Activated CD4-positive, alpha-beta T cell treated with anti-CD3 and anti-CD28 coated beads, Interleukin-2, amount 50 U/mL, for 24 hours (primary cell): ENCODE measurements at regions not wholly inside any gene's neighbourhood (a gene's known extent, or its start where the extent isn't known, plus 50 kb on each side); places are given as distances from the start of the nearest gene placed in this dataset.

Experiments used
- DNase-seq, 2 donors: peaks; one replicate each; pipeline ENCODE4 v3.0.0-alpha.2; 2020; ENCODE audit warnings: low read depth in 1 of 2, low spot score in 1 of 2

DNA sequence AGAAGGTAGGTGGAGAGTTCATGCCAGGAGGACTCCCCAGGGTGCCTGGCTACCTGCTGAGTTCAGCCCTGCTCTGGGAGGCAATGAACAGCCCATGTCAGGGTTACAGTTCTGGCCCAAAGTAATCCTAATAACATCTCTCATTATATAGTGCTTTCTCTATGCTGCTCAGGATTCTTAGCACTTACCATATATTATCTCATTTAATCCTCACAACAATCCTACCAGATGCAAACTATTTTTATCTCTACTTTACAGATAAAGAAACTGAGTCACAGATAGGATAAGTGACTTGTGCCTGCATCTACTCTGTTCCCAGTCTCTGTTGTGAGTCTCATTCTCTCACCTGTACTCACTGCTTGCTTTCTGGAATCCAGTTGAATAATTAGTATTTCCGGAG, 105.1 kb upstream of the NFE2L3 start:
- DNase-seq = no peak

DNA sequence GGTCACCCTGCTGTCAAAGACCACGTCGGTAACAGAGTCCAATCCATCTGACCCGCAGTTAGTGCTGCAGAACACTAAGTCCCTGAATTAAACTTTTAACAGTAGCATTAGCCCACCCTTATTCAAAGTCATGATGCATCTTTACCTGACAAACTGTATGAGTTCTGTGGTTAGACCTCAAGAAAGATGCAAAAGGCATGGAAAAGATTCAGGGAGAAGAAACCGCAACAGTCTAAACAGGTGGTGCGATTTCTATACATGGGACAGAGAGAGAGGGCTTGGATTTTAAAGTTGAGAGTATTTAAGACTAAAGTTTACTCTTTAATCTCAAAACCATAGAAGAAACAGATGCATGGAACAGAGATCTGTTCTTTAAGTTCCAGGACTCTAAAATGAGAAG, 103.3 kb upstream of the NFE2L3 start:
- no peak for DNase-seq

DNA sequence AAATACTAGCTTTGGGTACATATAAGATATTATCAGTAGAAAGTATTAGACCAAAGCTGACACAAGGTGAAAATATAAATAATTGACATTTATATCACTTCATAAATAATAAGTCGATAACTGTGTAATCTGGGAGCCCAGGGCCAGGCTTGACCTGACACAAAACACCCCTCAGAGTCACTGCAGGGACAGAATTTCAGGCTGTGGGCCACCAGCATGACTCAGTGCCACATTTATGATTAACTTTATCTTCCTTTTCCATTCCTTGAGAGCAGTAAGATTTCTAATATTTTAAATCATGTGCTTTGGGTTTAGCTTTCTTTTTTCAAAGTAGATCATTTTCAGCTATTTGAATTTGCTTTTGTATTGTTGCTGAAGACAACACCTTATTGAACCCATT, 102.9 kb upstream of the NFE2L3 start:
- DNase-seq = no peak

DNA sequence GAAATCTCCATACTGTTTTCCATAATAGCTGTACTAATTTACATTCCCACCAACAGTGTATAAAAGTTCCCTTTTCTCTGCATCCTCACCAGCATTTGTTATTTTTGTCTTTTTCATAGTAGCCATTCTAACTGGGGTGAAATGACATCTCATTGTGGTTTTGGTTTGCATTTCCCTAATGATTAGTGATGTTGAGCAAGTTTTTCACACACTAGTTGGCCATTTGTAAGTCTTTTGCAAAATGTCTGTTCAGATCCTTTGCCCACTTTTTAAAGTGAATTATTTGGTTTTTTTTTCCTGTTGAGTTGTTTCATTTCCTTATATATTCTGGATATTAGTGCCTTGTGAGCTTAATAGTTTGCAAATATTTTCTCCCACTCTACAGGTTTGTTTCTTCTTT, 101.0 kb upstream of the NFE2L3 start:
- DNase-seq = no peak

DNA sequence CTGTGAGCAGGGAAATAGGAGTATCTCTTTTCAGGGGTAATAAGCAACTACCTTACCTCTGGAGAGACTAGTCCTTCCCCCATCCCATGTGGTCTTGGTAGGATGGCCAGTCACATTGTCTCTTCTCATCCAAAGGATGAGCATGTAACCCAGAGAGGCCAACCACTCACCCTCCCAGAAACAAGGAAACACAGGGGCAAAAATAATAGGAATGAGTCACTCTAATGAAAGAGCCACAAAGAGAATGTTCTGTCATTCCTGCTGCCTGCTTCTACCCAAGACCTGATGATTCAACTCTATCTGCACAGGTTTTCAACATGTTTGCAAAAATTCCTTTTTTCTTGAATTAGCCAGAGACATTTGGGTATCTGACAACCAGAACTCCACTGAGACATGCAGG, 99.3 kb upstream of the NFE2L3 start:
- DNase-seq = no peak

DNA sequence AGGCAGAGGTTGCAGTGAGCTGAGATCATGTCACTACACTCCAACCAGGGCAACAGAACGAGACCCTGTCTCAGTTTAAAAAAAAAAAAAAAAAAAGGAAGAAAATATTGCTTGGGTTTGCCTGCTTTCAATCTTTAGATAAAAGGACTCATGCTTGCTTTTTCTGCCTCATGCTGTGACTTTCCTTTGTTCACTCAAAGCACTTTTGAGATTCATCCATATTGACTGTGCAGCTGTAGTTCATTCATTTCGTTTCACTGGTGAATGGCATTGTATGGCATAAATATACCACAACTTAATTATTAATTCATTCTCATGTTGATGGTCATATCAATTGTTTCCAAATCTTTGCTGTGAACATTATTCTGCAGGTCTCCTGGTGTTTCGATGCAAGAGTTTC, 97.6 kb upstream of the NFE2L3 start:
- no peak for DNase-seq

DNA sequence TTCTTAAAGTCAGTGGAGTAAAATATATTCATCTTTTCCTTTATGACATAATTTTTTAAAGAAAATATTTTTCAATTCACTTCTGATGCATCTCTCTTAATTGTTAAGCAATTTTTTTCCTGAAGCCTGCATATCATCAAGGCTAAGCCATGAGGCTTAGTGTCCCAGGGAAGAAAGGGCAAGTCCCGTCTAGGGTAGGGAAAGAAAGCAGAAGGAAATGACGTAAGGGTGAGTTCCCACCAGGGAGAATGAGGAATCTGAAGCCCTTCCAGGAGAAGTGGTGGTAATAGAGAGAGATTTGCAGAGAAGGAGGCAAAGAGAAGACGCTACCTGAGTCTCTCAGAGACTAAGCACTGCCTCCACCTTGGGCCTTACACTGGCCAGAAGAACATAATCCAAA, 96.8 kb upstream of the NFE2L3 start:
- no peak for DNase-seq

DNA sequence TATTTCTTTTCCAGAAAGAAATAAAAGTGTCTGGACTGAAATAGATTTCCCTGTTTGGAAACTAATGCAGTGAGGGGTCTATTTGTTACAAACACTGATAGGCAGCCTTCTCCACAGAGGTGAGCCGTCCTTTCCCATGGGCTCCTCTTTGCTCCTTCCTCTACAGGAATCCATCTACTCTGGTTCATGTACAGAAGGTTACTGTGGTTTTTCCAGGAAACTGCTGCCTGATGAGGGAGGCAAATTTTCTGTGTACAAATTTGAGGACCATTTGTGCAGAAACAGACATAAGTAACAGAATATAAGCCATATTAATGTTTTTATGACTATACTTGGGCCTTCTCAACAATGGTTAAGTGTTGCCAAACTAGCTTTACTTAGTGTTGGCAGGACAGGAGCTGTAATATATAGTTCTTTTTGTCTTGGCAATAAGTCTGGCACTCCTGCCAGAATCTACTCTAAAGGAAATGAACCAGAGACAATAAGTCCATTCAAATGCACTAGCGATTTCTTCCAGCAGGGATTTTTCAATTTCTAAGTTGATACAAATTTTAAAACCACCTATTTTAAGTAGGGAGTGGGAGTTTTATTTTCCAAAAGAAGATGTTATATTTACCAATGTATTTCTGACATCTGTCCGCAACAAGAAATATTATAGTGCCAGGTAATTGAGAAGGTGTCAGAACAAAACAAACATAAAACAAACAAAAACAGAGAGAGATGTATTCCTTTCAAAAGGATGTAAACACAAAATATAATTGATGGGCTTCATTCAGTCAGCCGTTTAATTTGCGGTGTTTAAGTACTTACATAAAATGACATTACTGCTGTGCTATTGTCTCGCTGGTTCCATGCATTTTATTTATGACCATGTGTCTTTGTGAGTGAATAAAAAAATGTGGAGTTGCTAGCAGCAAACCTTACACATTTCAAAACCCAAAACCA, 91.0 kb upstream of the NFE2L3 start:
- DNase-seq = no peak

DNA sequence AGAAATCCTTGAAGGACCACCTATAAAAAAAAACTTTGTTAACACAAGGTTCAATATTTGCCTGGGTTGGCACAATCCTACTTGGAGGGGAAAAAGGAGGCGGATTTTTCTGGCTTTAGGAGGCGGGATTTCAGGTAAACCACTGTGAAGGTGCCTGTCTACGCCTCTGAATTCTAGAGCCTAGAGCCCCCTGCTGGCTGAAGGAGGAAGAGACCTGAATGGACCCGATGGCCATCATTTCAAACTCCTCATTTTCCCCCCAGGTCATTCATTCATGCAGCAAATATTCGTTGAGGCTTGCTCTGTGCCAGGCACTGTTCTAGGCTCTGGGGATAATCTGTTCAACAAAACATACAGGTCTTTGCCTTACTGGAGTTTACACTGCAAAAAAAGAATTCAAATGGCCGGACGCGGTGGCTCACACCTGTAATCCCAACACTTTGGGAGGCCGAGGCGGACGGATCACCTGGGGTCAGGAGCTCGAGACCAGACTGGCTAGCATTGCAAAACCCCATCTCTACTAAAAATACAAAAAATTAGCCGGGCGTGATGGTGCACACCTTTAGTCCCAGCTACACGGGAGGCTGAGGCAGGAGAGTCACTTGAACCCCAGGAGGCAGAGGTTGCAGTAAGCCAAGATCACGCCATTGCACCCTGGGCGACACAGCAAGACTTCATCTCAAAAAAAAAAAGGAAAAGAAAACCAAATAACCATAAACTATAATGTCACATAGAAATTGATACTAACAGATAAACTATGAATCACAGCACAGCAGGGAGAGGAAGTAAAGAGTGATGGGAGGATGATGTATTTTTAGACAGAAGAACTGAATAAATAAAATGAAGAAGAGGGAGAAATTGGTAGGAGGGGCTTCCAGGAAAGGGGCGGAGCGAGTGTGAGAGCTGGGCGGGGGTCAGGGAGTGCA, 90.1 kb upstream of the NFE2L3 start:
- peak; percentile 39 to 57 for DNase-seq

DNA sequence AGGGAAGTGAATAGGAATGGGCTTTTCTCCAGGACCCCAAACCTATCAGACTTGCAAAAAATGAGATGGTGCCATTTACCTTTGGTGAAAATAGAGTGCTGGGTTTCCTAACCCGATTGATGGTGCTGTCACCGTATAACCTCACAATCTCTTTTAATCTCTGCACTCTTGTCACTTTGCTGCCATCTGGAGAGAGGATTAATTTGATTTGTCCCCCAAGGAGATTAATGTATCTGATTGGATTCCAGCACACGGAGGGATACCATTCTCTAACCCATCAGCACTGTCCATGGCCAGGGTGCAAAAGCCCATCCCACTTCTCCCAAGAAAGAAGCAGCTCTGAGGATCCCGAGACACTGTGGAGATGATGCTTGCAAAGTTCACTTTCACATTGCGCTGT, 86.3 kb upstream of the NFE2L3 start:
- no peak for DNase-seq

DNA sequence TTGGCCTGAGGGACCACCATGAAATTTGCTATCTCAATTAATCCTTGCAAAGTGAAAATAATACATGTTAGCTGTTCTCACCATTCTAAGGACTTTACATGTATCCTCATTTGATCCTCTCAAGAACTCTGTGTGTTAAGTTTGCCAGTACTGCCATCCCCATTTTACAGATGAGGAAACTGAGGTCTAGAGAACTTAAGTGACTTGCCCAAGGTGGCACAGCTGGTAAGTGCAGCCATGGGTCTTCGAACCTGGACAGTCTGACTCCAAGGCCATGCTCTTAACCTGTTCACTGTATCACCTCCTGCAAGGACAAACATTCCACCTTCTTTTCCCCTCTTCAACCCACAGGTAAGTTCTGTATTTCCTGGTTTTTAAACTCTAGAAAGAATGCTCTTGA, 85.3 kb upstream of the NFE2L3 start:
- no peak for DNase-seq

DNA sequence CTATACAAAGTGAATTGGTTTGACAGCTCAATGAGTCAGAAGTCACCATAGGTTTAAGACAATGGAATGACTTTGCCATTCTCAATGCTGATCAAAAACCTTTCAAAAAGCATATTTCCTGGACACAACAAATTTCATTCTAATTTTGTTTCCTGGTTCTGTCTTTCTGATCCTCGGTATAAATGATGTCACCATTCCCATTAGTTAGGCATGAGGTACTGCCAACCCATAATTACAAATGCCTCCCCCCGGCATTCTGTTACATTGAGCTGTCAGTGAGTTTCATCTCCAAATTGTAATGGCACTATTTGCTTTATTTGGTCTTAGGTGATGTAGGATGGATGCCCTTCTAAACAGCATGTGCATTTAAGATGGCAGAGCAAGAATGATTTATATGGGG, 81.7 kb upstream of the NFE2L3 start:
- DNase-seq = no peak

DNA sequence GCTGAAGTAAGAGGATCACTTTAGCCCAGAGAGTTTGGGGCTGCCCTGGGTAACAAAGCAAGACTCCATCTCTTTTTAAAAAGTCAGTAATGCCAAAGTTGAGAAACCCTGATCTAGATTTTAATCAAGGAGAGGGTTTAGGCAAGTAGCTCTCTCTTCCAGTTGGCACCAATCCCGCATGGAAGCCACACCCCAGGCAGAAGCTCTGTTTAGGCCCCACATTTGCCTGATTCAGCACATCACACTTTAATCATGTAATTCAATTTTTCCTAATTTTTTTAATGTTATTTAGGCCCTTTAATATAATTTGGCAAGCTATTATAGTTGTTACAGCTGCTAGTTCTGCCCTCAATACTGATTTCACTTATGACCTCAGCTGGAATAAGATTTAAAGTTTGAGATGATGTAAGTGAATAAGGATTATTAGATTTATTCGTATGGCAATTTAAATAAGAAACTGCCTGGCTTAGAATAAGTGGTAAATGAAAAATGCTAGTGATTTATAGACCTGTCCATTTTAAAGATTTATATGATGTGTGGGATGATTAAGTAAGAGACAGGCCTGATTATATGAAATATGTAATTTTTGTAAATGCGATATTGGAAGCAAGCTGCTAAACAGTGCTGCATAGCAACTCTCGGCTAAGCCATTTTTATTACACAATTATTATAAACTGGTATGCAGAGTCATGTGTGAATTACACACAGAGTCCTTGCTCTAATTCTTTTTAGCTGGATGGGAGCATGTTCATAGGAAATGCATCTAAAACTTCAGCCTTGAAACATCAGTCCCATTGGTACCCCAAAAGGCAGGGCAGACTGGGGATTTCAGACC, 80.2 kb upstream of the NFE2L3 start:
- no peak for DNase-seq

DNA sequence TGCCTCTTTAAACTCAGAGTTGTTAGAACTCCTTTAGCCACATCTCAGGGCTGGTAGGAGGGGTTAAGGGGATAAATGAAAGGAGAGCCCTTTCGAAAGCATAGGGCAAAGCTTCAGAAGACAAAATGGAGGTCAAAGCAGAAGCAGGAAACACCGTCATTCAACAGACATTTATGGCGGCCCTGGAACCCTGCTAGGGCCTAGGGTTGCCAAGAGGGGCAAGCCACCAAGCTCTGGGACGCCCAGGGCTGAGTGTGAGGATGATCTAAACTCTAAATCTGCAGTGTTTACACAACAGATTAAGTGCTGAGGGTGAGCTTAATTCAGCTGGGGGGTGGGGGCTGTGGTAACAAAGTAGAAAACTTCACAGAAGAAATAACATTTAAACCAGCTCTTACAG, 79.0 kb upstream of the NFE2L3 start:
- DNase-seq = no peak

DNA sequence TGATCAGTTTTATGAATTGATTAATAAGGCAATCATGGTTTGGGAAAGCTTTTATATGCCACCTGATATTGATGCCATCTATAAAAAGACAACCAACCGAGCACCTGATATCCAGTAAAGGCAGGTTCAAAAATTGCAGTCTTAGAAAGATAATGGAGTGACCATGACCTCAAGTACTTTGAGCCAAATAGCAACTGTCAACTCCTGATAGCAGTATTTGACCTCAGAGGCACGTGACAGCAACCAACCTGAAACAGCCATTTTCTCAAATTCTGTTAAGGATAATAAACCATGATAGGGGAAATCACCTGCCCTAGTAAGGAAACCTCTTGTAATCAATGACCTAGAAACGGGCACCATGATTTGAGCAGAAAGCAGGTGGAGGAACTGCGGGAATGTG, 77.1 kb upstream of the NFE2L3 start:
- no peak for DNase-seq

DNA sequence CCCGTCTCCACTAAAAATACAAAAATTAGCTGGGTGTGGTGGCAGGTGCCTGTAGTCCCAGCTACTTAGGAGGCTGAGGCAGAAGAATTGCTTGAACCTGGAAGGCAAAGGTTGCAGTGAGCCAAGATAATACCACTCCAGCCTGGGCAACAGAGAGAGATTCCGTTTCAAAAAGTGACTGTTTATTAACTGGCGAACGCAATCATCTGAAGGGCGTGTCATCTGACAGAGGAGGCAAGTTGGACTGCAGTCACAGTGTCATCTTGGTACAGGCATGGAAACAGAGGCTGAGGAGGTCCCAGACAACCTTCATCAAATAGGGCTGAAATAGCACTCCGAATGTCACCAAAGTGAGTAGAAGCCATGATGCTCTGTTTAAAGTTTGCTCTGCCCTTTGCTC, 75.3 kb upstream of the NFE2L3 start:
- no peak for DNase-seq

DNA sequence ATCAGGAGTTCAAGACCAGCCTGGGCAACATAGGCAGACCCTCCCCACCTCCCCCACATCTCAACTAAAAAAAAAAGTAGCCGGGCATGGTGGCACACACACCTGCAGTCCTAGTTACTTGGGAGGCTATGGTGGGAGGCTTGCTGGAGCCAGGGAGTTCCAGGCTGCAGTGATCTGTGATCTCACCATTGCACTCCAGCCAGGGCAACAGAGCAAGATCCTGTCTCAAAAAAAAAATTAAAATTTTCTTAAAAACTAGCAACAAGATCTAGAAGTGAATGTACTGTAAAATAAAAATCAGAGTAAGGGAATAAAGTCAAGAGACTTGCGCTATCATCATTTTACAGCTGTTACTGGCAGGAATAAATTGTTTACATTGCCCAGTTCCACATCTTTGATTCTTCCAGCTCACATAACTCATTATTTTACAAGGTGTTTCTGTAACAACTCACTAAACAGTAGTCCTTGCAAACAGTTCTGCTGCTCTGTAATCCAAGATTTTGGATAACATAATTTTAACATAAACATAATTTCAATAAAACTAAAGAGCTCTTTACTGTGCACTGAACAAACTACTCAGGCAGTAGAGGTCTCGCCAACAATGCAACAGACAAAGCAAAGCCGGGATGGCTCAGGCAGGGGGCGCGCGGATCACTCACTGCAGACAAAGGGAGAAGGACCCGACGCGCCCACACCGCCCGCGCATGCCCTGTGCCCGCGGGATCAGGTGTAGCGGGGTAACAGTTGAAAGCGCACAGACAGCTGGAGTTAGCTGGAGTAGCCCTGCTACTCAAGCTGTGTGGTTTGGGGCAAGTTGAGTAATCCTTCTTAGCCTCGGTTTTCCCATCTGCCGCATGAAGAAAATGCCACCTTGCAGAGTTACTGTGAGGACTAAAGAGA, 73.3 kb upstream of the NFE2L3 start:
- peak; percentile 48 to 76 for DNase-seq

DNA sequence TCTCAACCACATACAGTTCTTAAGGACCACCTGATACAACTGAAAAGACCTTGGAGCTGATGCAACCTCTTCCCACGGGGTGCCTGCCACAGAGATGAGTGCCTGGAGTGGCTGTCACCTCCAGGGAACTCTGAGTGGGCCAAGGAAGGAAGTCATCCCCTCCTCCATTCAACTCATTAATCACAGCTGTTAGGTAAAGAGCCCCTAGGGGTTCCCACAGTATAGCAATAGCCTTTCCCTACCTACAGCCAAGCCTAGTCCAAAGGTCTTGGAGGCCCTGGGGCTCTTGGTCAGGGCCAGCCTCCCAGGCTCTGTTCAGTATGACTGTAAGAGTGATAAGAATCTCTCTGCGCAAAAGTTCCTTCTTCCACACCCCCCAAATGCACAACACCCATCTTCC, 70.4 kb upstream of the NFE2L3 start:
- DNase-seq = no peak

DNA sequence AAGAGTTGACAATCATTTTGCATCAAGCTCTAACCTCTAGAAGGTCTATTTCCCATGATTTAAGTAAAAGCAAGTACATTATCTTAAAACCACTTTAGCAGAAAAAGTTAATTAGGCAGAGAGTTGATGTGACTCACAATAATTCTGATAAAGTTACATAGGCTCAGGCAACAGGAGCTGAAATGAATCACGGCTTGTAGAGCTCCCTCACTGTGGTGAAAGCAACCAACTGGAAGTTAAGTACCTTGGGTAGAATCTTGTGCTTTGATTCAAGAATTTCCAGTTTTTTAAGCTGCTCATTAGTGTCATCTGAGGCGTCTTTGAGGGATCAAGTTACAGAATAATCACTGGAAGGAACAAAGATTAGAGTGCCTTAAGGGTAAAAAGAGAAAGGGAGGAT, 68.9 kb upstream of the NFE2L3 start:
- no peak for DNase-seq

DNA sequence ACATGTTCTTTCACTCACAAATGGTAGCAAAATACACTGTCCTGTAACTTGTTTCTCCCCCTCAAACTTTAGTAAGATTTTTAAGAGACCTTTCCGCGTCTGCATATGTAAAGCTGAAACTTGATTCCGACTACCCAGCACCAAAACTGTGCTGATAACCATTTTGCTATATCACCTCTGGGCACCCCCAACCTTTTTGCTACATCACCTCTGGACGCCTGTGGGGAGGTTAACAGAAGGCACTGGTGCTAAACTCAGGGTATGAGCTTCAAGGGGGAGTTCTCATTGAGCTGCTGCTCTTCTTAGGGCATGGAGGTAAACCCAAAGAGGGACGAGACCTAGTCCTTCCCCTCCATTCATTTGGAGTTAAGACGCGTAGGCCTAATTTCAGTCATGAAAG, 67.6 kb upstream of the NFE2L3 start:
- DNase-seq = no peak
